CD4-positive, CD25-positive, alpha-beta regulatory T cell (primary cell): ENCODE measurements at regions not wholly inside any gene's neighbourhood (a gene's known extent, or its start where the extent isn't known, plus 50 kb on each side); places are given as distances from the start of the nearest gene placed in this dataset.
"Not testable (repeated sequence)": the region's sequence is repeated elsewhere in the genome, so short reads cannot be mapped to it uniquely, and the experiment has no call there.

Experiments
- ATAC-seq, 2 donors: fragments of 150-1000 bp; cut with Tn5 transposase; one replicate each; pipeline ENCODE4 v1.10.0; 2021; ENCODE audit warnings: low read depth in 2 of 2, moderate number of reproducible peaks in 2 of 2, moderate library complexity in 1 of 2
- DNase-seq, 3 donors: peaks; one replicate each; pipeline versions ENCODE4 v3.0.0 to v3.0.0-alpha.2; 2012 to 2022; ENCODE audit warnings: mixed read lengths in 1 of 3
- H3K27ac ChIP-seq: one replicate; pipeline ENCODE4 v1.7.0; 2013; ENCODE audit warnings: mild to moderate bottlenecking, low read length; ENCODE audit not compliant: insufficient read depth, poor library complexity, severe bottlenecking
- H3K27me3 ChIP-seq: one replicate; pipeline ENCODE4 v1.7.0; 2013; ENCODE audit warnings: low read length; ENCODE audit not compliant: control insufficient read depth, insufficient read depth
- H3K36me3 ChIP-seq: one replicate; pipeline ENCODE4 v1.7.0; 2013; ENCODE audit warnings: mild to moderate bottlenecking, low read length, moderate library complexity; ENCODE audit not compliant: control insufficient read depth, insufficient read depth
- H3K4me1 ChIP-seq: 2 replicates; pipeline ENCODE4 v1.7.0; 2013; ENCODE audit warnings: mild to moderate bottlenecking, low read length; ENCODE audit not compliant: insufficient read depth, control insufficient read depth, poor library complexity, severe bottlenecking
- H3K4me3 ChIP-seq: one replicate; pipeline ENCODE4 v1.7.0; 2013; ENCODE audit warnings: low read depth, mild to moderate bottlenecking, low read length, moderate library complexity
- H3K9me3 ChIP-seq, 2 experiments: 1 replicate in 1 of 2; 2 replicates in 1 of 2; pipeline ENCODE4 v1.7.0; 2013; ENCODE audit warnings: low read length in 2 of 2, mild to moderate bottlenecking in 1 of 2, moderate library complexity in 1 of 2; ENCODE audit not compliant: control insufficient read depth in 2 of 2
- H3K27ac Mint-ChIP-seq, 3 donors: one replicate each; pipeline ENCODE4 v1.8.0; 2020 to 2022; ENCODE audit warnings: mild to moderate bottlenecking in 3 of 3, mixed read lengths in 3 of 3, moderate library complexity in 2 of 3
- H3K27me3 Mint-ChIP-seq: one replicate; pipeline ENCODE4 v1.8.0; 2022; ENCODE audit warnings: mild to moderate bottlenecking, mixed read lengths
- H3K36me3 Mint-ChIP-seq: one replicate; pipeline ENCODE4 v1.8.0; 2020; ENCODE audit warnings: mixed read lengths
- H3K4me1 Mint-ChIP-seq, 4 donors: one replicate each; pipeline ENCODE4 v1.8.0; 2020 to 2022; ENCODE audit warnings: mixed read lengths in 4 of 4, mild to moderate bottlenecking in 1 of 4
- H3K4me3 Mint-ChIP-seq, 4 donors: one replicate each; pipeline ENCODE4 v1.8.0; 2020 to 2022; ENCODE audit warnings: mild to moderate bottlenecking in 4 of 4, mixed read lengths in 4 of 4, moderate library complexity in 3 of 4
- H3K9me3 Mint-ChIP-seq, 7 donors: one replicate each; pipeline ENCODE4 v1.8.0; 2020 to 2022; ENCODE audit warnings: mixed read lengths in 7 of 7, mild to moderate bottlenecking in 3 of 7, moderate library complexity in 2 of 7

GRCh38 chr10:62597226-62597625, 207.3 kb upstream of the ADO start:
- peaks cover 20% of the 10 kb centered on the region for H3K27me3 Mint-ChIP-seq
- no peaks in the 10 kb centered on the region for H3K36me3 ChIP-seq
- H3K4me3 Mint-ChIP-seq, result no peak overlapping the region
- ATAC-seq (no peak), DNase-seq (no peak)
- no peak overlapping the region for H3K27ac ChIP-seq
- H3K9me3 Mint-ChIP-seq, result peaks cover 0 to 3% (median 0%) of the 10 kb centered on the region in 7 donors
- H3K27me3 ChIP-seq, result peaks cover 7% of the 10 kb centered on the region
- no peak overlapping the region for H3K4me3 ChIP-seq
- H3K9me3 ChIP-seq, result no peaks in the 10 kb centered on the region
- H3K36me3 Mint-ChIP-seq, result no peaks in the 10 kb centered on the region
- H3K4me1 ChIP-seq, result no peaks in the 10 kb centered on the region
- H3K27ac Mint-ChIP-seq, result no peak overlapping the region
- H3K4me1 Mint-ChIP-seq, result peaks cover 0 to 3% (median 1%) of the 10 kb centered on the region in 4 donors

GRCh38 chr10:62599161-62599560, 205.4 kb upstream of the ADO start:
- Mint-ChIP-seq H3K4me3 (no peak overlapping the region), H3K4me1 (no peaks in the 10 kb centered on the region)

GRCh38 chr10:62606551-62606950, 198.0 kb upstream of the ADO start:
- H3K4me1 ChIP-seq, H3K4me1 Mint-ChIP-seq, H3K27me3 ChIP-seq, H3K9me3 ChIP-seq, H3K4me3 Mint-ChIP-seq, DNase-seq, H3K36me3 ChIP-seq, H3K27ac ChIP-seq, H3K36me3 Mint-ChIP-seq, H3K9me3 Mint-ChIP-seq, ATAC-seq, H3K4me3 ChIP-seq, H3K27ac Mint-ChIP-seq: not testable (repeated sequence)
- H3K27me3 Mint-ChIP-seq, result peaks cover 10% of the 10 kb centered on the region

More at GRCh38 chr10:62599161-62599560, 205.4 kb upstream of the ADO start:
- DNase-seq, result no peak
- H3K36me3 ChIP-seq, result no peaks in the 10 kb centered on the region
- Mint-ChIP-seq H3K27ac (no peak overlapping the region), H3K9me3 (peaks cover 0 to 3% (median 0%) of the 10 kb centered on the region in 7 donors), H3K36me3 (no peaks in the 10 kb centered on the region), H3K27me3 (peaks cover 16% of the 10 kb centered on the region)
- H3K9me3 ChIP-seq, result no peaks in the 10 kb centered on the region
- no peak for ATAC-seq
- H3K4me3 ChIP-seq, result no peak overlapping the region
- H3K27me3 ChIP-seq, result peaks cover 7% of the 10 kb centered on the region
- H3K4me1 ChIP-seq, result no peaks in the 10 kb centered on the region
- no peak overlapping the region for H3K27ac ChIP-seq

GRCh38 chr10:62608189-62608875, 196.2 kb upstream of the ADO start:
- not testable (repeated sequence) for H3K27ac ChIP-seq, H3K36me3 ChIP-seq, H3K4me3 ChIP-seq, H3K4me1 ChIP-seq, H3K4me3 Mint-ChIP-seq, DNase-seq, H3K9me3 Mint-ChIP-seq, H3K36me3 Mint-ChIP-seq, H3K27me3 ChIP-seq, H3K9me3 ChIP-seq, ATAC-seq, H3K27me3 Mint-ChIP-seq, H3K4me1 Mint-ChIP-seq
- H3K27ac Mint-ChIP-seq, result peak overlapping the region in 1 of 3 donors; percentile 79

- H3K4me3 Mint-ChIP-seq, result no peak overlapping the region
- H3K27me3 ChIP-seq, result no peaks in the 10 kb centered on the region
- DNase-seq (peak; percentile 44 to 73 (median 69)), ATAC-seq (peak; percentile 69 to 81)
- no peaks in the 10 kb centered on the region for H3K9me3 ChIP-seq
- H3K4me1 Mint-ChIP-seq, result peaks cover 0 to 5% (median 0%) of the 10 kb centered on the region in 4 donors
- H3K36me3 Mint-ChIP-seq, result no peaks in the 10 kb centered on the region
- no peaks in the 10 kb centered on the region for H3K9me3 Mint-ChIP-seq
- H3K27ac ChIP-seq, result no peak overlapping the region
- no peak overlapping the region for H3K4me3 ChIP-seq
- no peaks in the 10 kb centered on the region for H3K36me3 ChIP-seq
- peaks cover 3% of the 10 kb centered on the region for H3K4me1 ChIP-seq
- no peak overlapping the region for H3K27ac Mint-ChIP-seq
- H3K27me3 Mint-ChIP-seq, result peaks cover 8% of the 10 kb centered on the region
These were observed 193.8 kb upstream of the ADO start for GRCh38 chr10:62610649-62611229.

GRCh38 chr10:62613424-62613823, 191.1 kb upstream of the ADO start:
- no peaks in the 10 kb centered on the region for H3K36me3 ChIP-seq
- Mint-ChIP-seq H3K27me3 (peaks cover 8% of the 10 kb centered on the region), H3K36me3 (no peaks in the 10 kb centered on the region), H3K27ac (no peak overlapping the region), H3K4me1 (peaks cover 0 to 5% (median 1%) of the 10 kb centered on the region in 4 donors), H3K4me3 (no peak overlapping the region), H3K9me3 (no peaks in the 10 kb centered on the region)
- H3K9me3 ChIP-seq, result no peaks in the 10 kb centered on the region
- DNase-seq, result no peak
- no peaks in the 10 kb centered on the region for H3K27me3 ChIP-seq
- H3K4me3 ChIP-seq, result no peak overlapping the region
- no peak for ATAC-seq
- H3K27ac ChIP-seq, result no peak overlapping the region
- peaks cover 3% of the 10 kb centered on the region for H3K4me1 ChIP-seq

- DNase-seq (no peak), ATAC-seq (no peak)
- H3K9me3 ChIP-seq, result no peaks in the 10 kb centered on the region
- peaks cover 3% of the 10 kb centered on the region for H3K4me1 ChIP-seq
- no peak overlapping the region for H3K27ac ChIP-seq
- no peaks in the 10 kb centered on the region for H3K36me3 ChIP-seq
- no peaks in the 10 kb centered on the region for H3K27me3 ChIP-seq
- Mint-ChIP-seq H3K4me1 (peaks cover 0 to 5% (median 1%) of the 10 kb centered on the region in 4 donors), H3K27me3 (peaks cover 8% of the 10 kb centered on the region), H3K4me3 (no peak overlapping the region), H3K36me3 (no peaks in the 10 kb centered on the region), H3K27ac (peak overlapping the region in 1 of 3 donors; percentile 45), H3K9me3 (no peaks in the 10 kb centered on the region)
- no peak overlapping the region for H3K4me3 ChIP-seq
These were observed 190.7 kb upstream of the ADO start for GRCh38 chr10:62613859-62614258.
